ENCODE measurements at regions not wholly inside any gene's neighbourhood (a gene's known extent, or its start where the extent isn't known, plus 50 kb on each side); places are given as distances from the start of the nearest gene placed in this dataset.

DNA sequence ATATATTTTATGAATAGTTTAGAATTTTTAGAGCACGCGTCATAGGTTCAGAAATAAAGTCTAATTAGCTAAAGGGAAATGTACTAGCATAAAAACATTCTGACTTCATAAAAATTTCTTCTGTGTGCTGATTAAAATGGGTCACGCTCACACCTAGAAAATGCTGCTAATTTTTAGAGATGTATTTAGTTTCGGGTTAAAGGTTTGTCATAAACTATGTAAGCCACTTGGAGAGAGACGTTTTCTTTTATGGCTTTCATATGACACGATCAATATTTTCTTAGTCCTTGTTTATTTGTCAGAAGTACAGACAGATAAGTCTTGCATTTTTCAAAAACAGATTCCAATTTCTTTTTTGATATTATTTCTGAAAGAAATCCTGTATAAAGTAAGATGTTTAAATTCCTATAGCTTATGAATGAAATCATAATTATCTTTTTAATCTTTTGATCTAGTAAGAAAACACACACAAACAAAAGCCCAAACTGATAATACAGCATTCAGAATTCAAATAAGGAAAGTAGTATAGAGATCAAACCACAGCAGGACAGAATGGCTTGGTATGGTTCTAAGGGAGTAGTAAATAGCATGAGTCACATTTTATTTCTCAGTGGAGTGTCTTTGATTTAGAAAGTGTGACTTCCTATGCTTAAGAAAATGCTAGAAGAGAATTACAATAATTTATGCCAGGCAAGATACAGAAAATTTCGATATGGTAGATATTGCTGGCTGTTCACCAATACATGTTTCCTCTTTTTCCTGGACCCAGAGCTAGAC, 236.6 kb downstream of the GPD2 start:
- DNase-seq (ENCODE audit: low read depth in 1 of 2, low spot score in 1 of 2) (no peak), ATAC-seq (no peak), FAIRE-seq (no peak)
- no peaks in the 10 kb centered on the region; the same call in 2 of the 3 replicates for H3K9me3 ChIP-seq
- no peaks in the 10 kb centered on the region for H3K4me1 ChIP-seq
- no peak overlapping the region for H3K27ac ChIP-seq
- 55% methylated on average over 7 of the region's 7 CpGs for WGBS (ENCODE audit: missing lambda C conversion rate)
- TF ChIP-seq, protein P1, sequence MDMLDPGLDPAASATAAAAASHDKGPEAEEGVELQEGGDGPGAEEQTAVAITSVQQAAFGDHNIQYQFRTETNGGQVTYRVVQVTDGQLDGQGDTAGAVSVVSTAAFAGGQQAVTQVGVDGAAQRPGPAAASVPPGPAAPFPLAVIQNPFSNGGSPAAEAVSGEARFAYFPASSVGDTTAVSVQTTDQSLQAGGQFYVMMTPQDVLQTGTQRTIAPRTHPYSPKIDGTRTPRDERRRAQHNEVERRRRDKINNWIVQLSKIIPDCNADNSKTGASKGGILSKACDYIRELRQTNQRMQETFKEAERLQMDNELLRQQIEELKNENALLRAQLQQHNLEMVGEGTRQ (IDR thresholded peaks at IDR 0.05), result no peak
- TF ChIP-seq PHF8 (IDR thresholded peaks at IDR 0.05; ENCODE audit: borderline replicate concordance, low read depth) (no peak), ESRRA (IDR thresholded peaks at IDR 0.05; ENCODE audit: borderline replicate concordance, low read length) (no peak), HEYL (CRISPR knock-in tag; IDR thresholded peaks at IDR 0.05) (no peak), ZNF302 (CRISPR knock-in tag; IDR thresholded peaks at IDR 0.05) (no peak), ZFP36 (IDR thresholded peaks at IDR 0.05; ENCODE audit: borderline replicate concordance, partially characterized antibody) (no peak), FOSB (CRISPR knock-in tag; IDR thresholded peaks at IDR 0.05) (no peak), KDM5A (IDR thresholded peaks at IDR 0.05) (no peak), RAD21 (conservative IDR thresholded peaks at IDR 0.05 in 1 of 2, IDR thresholded peaks at IDR 0.05 in 1 of 2) (no peak), HOXB5 (CRISPR knock-in tag; IDR thresholded peaks at IDR 0.05) (no peak), POLR2AphosphoS2 (conservative IDR thresholded peaks at IDR 0.05; ENCODE audit: low read length) (no peak), MAZ (IDR thresholded peaks at IDR 0.05; ENCODE audit: borderline replicate concordance, low read depth, low read length) (no peak), CHD2 (IDR thresholded peaks at IDR 0.05; ENCODE audit: low read length, partially characterized antibody) (no peak), FOSL2 (IDR thresholded peaks at IDR 0.05) (no peak), FOSL2 (CRISPR knock-in tag; IDR thresholded peaks at IDR 0.05) (no peak), BHLHE40 (IDR thresholded peaks at IDR 0.05; ENCODE audit: low read depth, low read length) (no peak), CEBPB (IDR thresholded peaks at IDR 0.05) (no peak)
- TF ChIP-seq, protein P2, sequence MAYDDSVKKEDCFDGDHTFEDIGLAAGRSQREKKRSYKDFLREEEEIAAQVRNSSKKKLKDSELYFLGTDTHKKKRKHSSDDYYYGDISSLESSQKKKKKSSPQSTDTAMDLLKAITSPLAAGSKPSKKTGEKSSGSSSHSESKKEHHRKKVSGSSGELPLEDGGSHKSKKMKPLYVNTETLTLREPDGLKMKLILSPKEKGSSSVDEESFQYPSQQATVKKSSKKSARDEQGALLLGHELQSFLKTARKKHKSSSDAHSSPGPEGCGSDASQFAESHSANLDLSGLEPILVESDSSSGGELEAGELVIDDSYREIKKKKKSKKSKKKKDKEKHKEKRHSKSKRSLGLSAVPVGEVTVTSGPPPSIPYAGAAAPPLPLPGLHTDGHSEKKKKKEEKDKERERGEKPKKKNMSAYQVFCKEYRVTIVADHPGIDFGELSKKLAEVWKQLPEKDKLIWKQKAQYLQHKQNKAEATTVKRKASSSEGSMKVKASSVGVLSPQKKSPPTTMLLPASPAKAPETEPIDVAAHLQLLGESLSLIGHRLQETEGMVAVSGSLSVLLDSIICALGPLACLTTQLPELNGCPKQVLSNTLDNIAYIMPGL (CRISPR knock-in tag; IDR thresholded peaks at IDR 0.05; ENCODE audit: borderline replicate concordance), result no peak
- TF ChIP-seq, protein P3, sequence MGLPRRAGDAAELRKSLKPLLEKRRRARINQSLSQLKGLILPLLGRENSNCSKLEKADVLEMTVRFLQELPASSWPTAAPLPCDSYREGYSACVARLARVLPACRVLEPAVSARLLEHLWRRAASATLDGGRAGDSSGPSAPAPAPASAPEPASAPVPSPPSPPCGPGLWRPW (IDR thresholded peaks at IDR 0.05), result no peak
- TF ChIP-seq, protein P4, sequence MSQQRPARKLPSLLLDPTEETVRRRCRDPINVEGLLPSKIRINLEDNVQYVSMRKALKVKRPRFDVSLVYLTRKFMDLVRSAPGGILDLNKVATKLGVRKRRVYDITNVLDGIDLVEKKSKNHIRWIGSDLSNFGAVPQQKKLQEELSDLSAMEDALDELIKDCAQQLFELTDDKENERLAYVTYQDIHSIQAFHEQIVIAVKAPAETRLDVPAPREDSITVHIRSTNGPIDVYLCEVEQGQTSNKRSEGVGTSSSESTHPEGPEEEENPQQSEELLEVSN (IDR thresholded peaks at IDR 0.05; ENCODE audit: borderline replicate concordance, low read depth), result no peak
- H3K4me2 ChIP-seq, result no peak overlapping the region
- ChIA-PET CTCF (no interaction called here), POLR2A (no interaction called here)
- no peak overlapping the region for H3K4me3 ChIP-seq

GRCh38 chr2:156673333-156673615, 237.1 kb downstream of the GPD2 start:
- no peak overlapping the region for H3K27ac ChIP-seq
- no peak for DNase-seq (ENCODE audit: low read depth in 1 of 2, low spot score in 1 of 2)
- WGBS (ENCODE audit: missing lambda C conversion rate), result 57% methylated on average over 2 of the region's 2 CpGs
- POLR2A ChIA-PET, result no interaction called here
- no peak for ATAC-seq
- no peak overlapping the region for H3K4me2 ChIP-seq
- no peak for FAIRE-seq
- no peak overlapping the region for H3K4me3 ChIP-seq
- no peaks in the 10 kb centered on the region for H3K4me1 ChIP-seq
- CTCF ChIA-PET, result no interaction called here
- no peaks in the 10 kb centered on the region; the same call in 2 of the 3 replicates for H3K9me3 ChIP-seq
- TF ChIP-seq, protein P4 (IDR thresholded peaks at IDR 0.05; ENCODE audit: borderline replicate concordance, low read depth), result no peak
- TF ChIP-seq MAZ (IDR thresholded peaks at IDR 0.05; ENCODE audit: borderline replicate concordance, low read depth, low read length), result no peak
- TF ChIP-seq REST (IDR thresholded peaks at IDR 0.05), result no peak
- TF ChIP-seq, protein P1 (IDR thresholded peaks at IDR 0.05), result no peak
- no peak for TF ChIP-seq HDAC2 (IDR thresholded peaks at IDR 0.05)
- no peak for TF ChIP-seq FOSB (CRISPR knock-in tag; IDR thresholded peaks at IDR 0.05)
- TF ChIP-seq JUNB (IDR thresholded peaks at IDR 0.05), result no peak
- TF ChIP-seq, protein P5, sequence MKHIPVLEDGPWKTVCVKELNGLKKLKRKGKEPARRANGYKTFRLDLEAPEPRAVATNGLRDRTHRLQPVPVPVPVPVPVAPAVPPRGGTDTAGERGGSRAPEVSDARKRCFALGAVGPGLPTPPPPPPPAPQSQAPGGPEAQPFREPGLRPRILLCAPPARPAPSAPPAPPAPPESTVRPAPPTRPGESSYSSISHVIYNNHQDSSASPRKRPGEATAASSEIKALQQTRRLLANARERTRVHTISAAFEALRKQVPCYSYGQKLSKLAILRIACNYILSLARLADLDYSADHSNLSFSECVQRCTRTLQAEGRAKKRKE (CRISPR knock-in tag; IDR thresholded peaks at IDR 0.05; ENCODE audit: low read depth), result no peak

Measured in A549 (cell line).